ENCODE measurements at regions not wholly inside any gene's neighbourhood (a gene's known extent, or its start where the extent isn't known, plus 50 kb on each side); places are given as distances from the start of the nearest gene placed in this dataset.

DNA sequence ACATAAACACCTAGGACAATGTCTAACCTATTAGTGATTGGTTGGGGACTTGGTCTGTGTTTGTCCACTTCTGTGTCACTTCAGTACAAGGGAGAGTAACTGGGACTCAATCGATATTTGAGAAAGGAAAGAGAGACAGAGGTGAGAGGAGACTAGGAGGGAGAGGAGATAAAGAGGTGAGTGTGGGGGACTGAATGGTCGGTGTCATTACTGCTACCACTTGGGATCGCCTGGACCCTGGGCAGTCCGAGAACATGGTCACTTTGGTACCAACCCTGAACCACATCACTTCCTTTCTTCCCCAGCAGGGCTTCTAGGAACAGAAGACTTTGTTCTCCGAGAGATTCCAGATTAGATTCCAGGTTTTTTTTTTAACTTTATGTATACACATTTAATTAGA, 63.7 kb downstream of the GPR6 start:
- H3K4me1 ChIP-seq, result no peaks in the 10 kb centered on the region
- no peaks in the 10 kb centered on the region for H3K36me3 ChIP-seq
- no peaks in the 10 kb centered on the region for H3K27me3 ChIP-seq
- intact Hi-C loops (cut with DNase I), result no loop called here
- H3K9me3 ChIP-seq, result no peaks in the 10 kb centered on the region
- no peak overlapping the region for H3K27ac ChIP-seq
- TF ChIP-seq, protein P1, sequence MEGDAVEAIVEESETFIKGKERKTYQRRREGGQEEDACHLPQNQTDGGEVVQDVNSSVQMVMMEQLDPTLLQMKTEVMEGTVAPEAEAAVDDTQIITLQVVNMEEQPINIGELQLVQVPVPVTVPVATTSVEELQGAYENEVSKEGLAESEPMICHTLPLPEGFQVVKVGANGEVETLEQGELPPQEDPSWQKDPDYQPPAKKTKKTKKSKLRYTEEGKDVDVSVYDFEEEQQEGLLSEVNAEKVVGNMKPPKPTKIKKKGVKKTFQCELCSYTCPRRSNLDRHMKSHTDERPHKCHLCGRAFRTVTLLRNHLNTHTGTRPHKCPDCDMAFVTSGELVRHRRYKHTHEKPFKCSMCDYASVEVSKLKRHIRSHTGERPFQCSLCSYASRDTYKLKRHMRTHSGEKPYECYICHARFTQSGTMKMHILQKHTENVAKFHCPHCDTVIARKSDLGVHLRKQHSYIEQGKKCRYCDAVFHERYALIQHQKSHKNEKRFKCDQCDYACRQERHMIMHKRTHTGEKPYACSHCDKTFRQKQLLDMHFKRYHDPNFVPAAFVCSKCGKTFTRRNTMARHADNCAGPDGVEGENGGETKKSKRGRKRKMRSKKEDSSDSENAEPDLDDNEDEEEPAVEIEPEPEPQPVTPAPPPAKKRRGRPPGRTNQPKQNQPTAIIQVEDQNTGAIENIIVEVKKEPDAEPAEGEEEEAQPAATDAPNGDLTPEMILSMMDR (IDR thresholded peaks at IDR 0.05), result no peak
- DNase-seq (ENCODE audit: low spot score in 2 of 2), result no peak
- no peak overlapping the region for H3K4me3 ChIP-seq

DNA sequence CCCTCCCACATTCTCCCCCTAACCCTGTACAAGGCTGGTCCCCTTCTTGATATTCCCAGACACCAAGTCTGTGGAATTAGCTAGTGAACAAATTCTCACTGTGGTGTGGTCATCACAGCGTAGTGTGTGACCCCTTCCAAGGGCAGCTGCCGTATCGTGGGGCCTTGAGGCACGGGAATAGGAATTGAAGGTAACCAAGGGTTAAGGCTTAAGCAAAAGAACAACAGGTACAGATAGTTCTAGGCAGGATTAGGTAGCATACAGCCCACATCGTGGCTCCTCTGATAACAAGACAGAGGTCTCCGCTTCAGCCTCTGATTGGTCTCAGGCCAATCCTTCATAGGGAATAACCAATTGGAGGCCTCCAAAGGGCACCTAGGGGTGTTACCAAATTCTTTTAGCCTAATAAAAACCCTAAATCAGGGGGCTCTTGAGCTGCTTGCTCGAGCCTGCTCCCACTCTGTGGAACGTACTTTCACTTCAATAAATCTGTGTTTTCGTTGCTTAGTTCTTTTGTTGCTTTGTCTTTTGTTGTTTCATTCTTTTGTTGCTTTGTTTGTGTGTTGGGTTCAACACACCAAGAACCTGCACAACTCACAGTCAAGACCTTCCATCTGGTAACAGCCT, 64.7 kb downstream of the GPR6 start:
- no peaks in the 10 kb centered on the region for H3K27me3 ChIP-seq
- no peaks in the 10 kb centered on the region for H3K36me3 ChIP-seq
- no peak overlapping the region for H3K4me3 ChIP-seq
- TF ChIP-seq, protein P1 (IDR thresholded peaks at IDR 0.05), result no peak
- no peaks in the 10 kb centered on the region for H3K4me1 ChIP-seq
- no peaks in the 10 kb centered on the region for H3K9me3 ChIP-seq
- intact Hi-C loops (cut with DNase I), result no loop called here
- H3K27ac ChIP-seq, result no peak overlapping the region
- DNase-seq (ENCODE audit: low spot score in 2 of 2), result no peak

DNA sequence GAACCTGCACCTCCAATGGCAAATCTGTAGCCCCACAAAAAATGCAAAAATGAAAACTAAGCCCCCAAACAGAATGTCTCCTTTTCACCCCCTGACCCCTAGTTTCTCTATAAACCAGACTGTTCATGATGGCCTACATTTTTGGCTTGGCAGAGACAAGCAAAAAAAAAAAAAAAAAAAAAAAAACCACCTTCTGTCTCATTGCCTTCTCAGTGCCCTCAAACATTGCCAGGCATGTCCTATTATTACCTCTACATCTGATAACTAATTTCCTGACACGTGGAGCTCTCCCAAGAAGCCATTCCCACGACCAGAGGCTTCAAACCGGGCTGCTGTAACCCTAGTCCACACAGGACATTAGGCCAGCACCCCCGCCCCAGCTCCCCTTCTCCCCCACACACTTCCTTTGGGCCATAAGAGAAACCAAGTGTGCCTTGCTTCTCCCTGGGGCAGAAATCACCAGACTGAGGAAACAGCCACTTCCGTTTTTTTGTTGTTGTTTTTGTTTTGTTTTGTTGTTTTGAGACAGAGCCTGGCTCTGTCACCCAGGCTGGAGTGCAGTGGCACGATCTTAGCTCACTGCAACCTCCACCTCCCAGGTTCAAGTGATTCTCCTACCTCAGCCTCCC, 65.4 kb downstream of the GPR6 start:
- intact Hi-C loops (cut with DNase I), result no loop called here
- no peak for DNase-seq (ENCODE audit: low spot score in 2 of 2)
- Histone ChIP-seq H3K4me3 (no peak overlapping the region), H3K27ac (no peak overlapping the region), H3K4me1 (no peaks in the 10 kb centered on the region), H3K27me3 (no peaks in the 10 kb centered on the region), H3K9me3 (no peaks in the 10 kb centered on the region), H3K36me3 (no peaks in the 10 kb centered on the region)
- TF ChIP-seq, protein P1 (IDR thresholded peaks at IDR 0.05), result no peak

DNA sequence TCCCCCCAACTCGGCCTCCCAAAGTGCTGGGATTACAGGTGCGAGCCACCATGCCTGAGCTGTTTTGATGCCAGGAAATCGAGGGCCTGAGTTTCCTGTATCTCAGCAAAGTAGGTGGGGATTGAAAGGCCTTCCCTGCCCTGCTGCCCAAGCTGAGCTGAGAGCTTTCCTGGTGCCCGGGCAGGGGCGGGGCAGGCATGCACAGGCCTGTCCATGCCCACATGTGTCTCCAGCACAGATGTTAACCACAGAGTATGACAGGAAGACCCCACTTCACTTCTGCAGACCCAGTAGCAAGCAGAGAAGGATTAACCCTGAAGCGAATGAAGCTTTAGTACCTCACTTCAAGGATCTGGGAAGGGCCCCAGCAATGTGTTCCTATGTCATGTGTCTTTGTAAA, 66.0 kb downstream of the GPR6 start:
- no peak for DNase-seq (ENCODE audit: low spot score in 2 of 2)
- TF ChIP-seq, protein P1 (IDR thresholded peaks at IDR 0.05), result no peak
- H3K27ac ChIP-seq, result no peak overlapping the region
- H3K36me3 ChIP-seq, result no peaks in the 10 kb centered on the region
- intact Hi-C loops (cut with DNase I), result no loop called here
- no peaks in the 10 kb centered on the region for H3K4me1 ChIP-seq
- no peaks in the 10 kb centered on the region for H3K27me3 ChIP-seq
- H3K4me3 ChIP-seq, result no peak overlapping the region
- no peaks in the 10 kb centered on the region for H3K9me3 ChIP-seq

DNA sequence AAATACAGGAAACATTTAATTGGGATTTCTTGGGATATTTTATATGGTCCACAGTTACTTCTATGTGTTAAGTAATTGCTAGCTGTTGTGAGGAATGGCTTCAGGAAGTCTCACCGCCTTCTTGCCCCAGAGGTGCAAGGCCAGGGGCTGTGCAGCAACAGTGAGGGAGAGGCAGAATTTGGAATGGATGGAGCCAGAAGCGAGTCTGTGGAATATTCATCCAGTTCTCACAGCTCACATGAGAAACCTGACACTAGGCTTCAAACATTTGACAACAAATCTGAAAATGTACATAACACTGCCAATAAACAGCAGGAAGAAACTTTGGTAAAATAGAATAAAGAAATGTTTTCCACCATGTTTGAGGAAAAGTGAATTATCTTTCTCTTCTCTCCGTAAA, 66.5 kb downstream of the GPR6 start:
- no peaks in the 10 kb centered on the region for H3K4me1 ChIP-seq
- no peak overlapping the region for H3K27ac ChIP-seq
- H3K36me3 ChIP-seq, result no peaks in the 10 kb centered on the region
- no peaks in the 10 kb centered on the region for H3K27me3 ChIP-seq
- intact Hi-C loops (cut with DNase I), result no loop called here
- no peak for DNase-seq (ENCODE audit: low spot score in 2 of 2)
- TF ChIP-seq, protein P1 (IDR thresholded peaks at IDR 0.05), result no peak
- H3K4me3 ChIP-seq, result no peak overlapping the region
- H3K9me3 ChIP-seq, result no peaks in the 10 kb centered on the region

Measured in ascending aorta (tissue), 2 donors.